HG03442 (cell line): ENCODE measurements at regions not wholly inside any gene's neighbourhood (a gene's known extent, or its start where the extent isn't known, plus 50 kb on each side); places are given as distances from the start of the nearest gene placed in this dataset.

Source experiments
- ATAC-seq: cut with Tn5 transposase; IDR thresholded peaks from one replicate; pipeline ENCODE4 v1.9.1; 2021; ENCODE audit warnings: mild to moderate bottlenecking, moderate library complexity; ENCODE audit not compliant: unreplicated experiment

GRCh38 chr6:114471450-114471849 is 128.6 kb upstream of the HS3ST5 start:
- no peak for ATAC-seq

GRCh38 chr6:114467931-114468330 is 125.1 kb upstream of the HS3ST5 start:
- ATAC-seq = no peak

- no peak for ATAC-seq
These were observed 122.7 kb upstream of the HS3ST5 start for GRCh38 chr6:114465511-114465910.

GRCh38 chr6:114453737-114454276 is 111.0 kb upstream of the HS3ST5 start:
- no peak for ATAC-seq

- ATAC-seq = no peak
These were observed 110.1 kb upstream of the HS3ST5 start for GRCh38 chr6:114452785-114453401.

GRCh38 chr6:114450631-114451030 is 107.8 kb upstream of the HS3ST5 start:
- no peak for ATAC-seq

GRCh38 chr6:114449659-114450058 is 106.8 kb upstream of the HS3ST5 start:
- no peak for ATAC-seq

- ATAC-seq = no peak
These were observed 103.5 kb upstream of the HS3ST5 start for GRCh38 chr6:114446342-114446741.

- no peak for ATAC-seq
These were observed 103.0 kb upstream of the HS3ST5 start for GRCh38 chr6:114445846-114446245.

- ATAC-seq = no peak
These were observed 96.6 kb upstream of the HS3ST5 start for GRCh38 chr6:114439411-114439810.

GRCh38 chr6:114437235-114437634 is 94.4 kb upstream of the HS3ST5 start:
- no peak for ATAC-seq

- ATAC-seq = no peak
These were observed 93.9 kb upstream of the HS3ST5 start for GRCh38 chr6:114436691-114437090.

GRCh38 chr6:114435985-114436384 is 93.2 kb upstream of the HS3ST5 start:
- no peak for ATAC-seq

- no peak for ATAC-seq
These were observed 89.6 kb upstream of the HS3ST5 start for GRCh38 chr6:114432400-114432799.

GRCh38 chr6:114431641-114432040 is 88.8 kb upstream of the HS3ST5 start:
- ATAC-seq = no peak

GRCh38 chr6:114430534-114431124 is 87.8 kb upstream of the HS3ST5 start:
- no peak for ATAC-seq

GRCh38 chr6:114428341-114428740 is 85.5 kb upstream of the HS3ST5 start:
- no peak for ATAC-seq

GRCh38 chr6:114421199-114421598 is 78.4 kb upstream of the HS3ST5 start:
- no peak for ATAC-seq

GRCh38 chr6:114419175-114419574 is 76.4 kb upstream of the HS3ST5 start:
- peak; percentile 100 for ATAC-seq

- ATAC-seq = no peak
These were observed 75.6 kb upstream of the HS3ST5 start for GRCh38 chr6:114418304-114418972.

GRCh38 chr6:114407426-114408035 is 64.7 kb upstream of the HS3ST5 start:
- no peak for ATAC-seq
